Hepatocyte (in vitro differentiated cells): ENCODE measurements at regions not wholly inside any gene's neighbourhood (a gene's known extent, or its start where the extent isn't known, plus 50 kb on each side); places are given as distances from the start of the nearest gene placed in this dataset.

Source experiments
- CTCF ChIP-seq: fragments of 200-600 bp; sonication (generic); IDR thresholded peaks from 2 replicates; pipeline ENCODE4 v1.5.1; 2016; ENCODE audit warnings: antibody characterized with exemption, mild to moderate bottlenecking; ENCODE audit not compliant: poor library complexity
- EZH2phosphoT487 ChIP-seq: fragments of 200-600 bp; sonication (generic); IDR thresholded peaks from one replicate; pipeline ENCODE4 v1.6.1; 2018; ENCODE audit warnings: antibody characterized with exemption, mild to moderate bottlenecking, low read depth, moderate library complexity; ENCODE audit not compliant: unreplicated experiment, severe bottlenecking

GRCh38 chr12:89960607-89961394 lies 252.2 kb upstream of the ATP2B1 start:
- TF ChIP-seq CTCF (no peak), EZH2phosphoT487 (no peak)
